Fibroblast of skin of scalp (primary cell): ENCODE measurements at regions not wholly inside any gene's neighbourhood (a gene's known extent, or its start where the extent isn't known, plus 50 kb on each side); places are given as distances from the start of the nearest gene placed in this dataset.
A peak's percentile ranks its signal among the peaks of the same experiment; 100 is the strongest.

Experiments used
- DNase-seq: peaks from one replicate; pipeline ENCODE4 v3.0.0-alpha.2; 2013

DNA sequence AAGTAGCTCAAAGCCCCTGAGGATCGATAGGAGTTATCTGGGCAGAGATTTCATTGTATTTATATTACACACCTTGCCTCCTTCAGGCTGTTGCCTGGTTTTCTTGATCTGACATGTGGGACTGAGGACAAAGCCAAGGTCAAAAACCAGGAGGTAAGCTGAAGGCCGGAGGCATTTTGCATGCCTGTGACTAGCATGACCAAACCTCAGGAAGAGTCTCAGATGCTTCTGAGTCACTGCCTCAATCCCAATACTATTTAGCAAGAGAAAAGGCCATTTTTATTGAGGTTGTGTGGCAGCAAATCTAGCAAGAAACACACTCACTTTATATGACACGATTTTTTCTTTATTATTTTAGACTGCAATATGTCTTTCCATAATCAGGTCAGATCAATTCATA, 968.1 kb downstream of the CDH11 start:
- peak; percentile 29 for DNase-seq

GRCh38 chr16:64151990-64152767, 969.7 kb downstream of the CDH11 start:
- peak; percentile 33 for DNase-seq

DNA sequence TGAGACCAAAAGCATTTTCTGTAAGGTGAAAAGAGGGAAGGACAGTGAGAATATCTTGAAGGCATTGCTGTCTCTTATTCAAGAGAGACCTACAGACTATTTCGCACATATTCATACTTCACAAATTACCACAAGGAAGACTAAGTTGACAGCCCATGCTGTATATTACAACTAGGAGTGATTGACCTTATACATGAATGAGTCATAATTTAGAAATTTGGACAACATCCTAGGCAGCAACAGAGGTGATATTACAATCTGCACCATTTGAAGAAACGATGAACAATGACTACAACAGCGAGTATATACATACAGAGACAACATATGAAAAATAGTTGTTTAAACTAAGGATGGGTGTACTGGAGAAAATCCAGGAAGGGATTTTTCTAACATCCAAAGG, 971.7 kb downstream of the CDH11 start:
- DNase-seq = no peak

GRCh38 chr16:64149756-64150155, 972.1 kb downstream of the CDH11 start:
- no peak for DNase-seq

- DNase-seq = no peak
Observed at GRCh38 chr16:64148356-64148755, 973.5 kb downstream of the CDH11 start.

DNA sequence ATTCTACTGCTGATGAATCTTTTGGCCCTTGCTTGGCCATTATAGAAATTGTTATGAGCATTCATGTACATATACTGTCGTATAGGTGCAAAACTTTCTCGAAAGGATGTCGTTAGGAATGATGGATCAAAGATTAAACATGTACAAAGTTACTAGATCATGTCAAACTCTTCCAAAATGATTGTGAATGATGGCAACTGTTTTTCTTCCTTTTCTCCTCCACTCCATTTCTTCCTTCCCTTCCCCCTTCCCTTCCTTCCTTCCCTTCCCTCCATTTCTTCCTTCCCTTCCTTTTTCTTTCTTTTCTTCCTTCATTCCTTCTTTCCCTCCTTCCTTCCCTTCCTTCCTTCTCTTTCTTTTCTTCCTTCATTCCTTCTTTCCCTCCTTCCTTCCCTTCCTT, 973.9 kb downstream of the CDH11 start:
- no peak for DNase-seq

DNA sequence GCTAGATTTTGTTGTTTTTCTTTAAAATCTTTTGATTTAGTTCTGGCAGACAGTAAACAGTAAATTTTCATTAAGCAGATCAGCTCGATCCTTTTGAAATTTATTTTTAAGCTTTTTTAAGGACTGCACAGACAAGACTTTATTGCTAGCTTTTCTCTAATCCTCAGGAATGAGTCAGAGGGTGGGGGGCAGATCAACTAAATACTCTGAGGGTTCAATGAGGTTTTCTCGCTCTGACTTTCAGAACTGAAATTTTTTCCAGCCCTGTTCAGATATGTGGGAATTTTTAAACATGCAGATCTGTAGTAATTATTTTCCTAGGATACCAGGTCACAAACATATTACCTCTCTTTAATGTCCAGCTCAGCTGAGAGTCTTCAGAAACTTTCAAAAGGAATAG, 977.2 kb downstream of the CDH11 start:
- peak; percentile 43 for DNase-seq

- DNase-seq = no peak
Observed at GRCh38 chr16:64138621-64139020, 983.2 kb downstream of the CDH11 start.

DNA sequence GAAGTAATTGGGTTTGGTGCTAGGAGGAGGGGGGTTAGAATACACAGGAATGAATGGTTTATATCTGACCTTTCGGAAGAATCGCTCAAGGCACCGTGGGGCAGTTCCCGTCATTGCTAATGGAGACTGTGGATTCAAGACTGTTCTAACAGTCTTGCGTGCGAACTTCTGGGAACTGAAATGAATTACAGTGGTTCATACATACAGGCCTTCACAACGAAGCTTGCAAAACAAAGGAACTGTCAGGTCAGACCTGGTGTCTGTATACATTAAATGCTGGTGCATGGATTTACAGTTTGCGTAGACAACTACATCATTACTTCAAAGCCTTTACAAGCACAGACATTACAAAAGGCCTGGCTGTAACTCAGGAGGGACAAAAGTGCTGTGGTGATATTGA, 983.9 kb downstream of the CDH11 start:
- DNase-seq = no peak

DNA sequence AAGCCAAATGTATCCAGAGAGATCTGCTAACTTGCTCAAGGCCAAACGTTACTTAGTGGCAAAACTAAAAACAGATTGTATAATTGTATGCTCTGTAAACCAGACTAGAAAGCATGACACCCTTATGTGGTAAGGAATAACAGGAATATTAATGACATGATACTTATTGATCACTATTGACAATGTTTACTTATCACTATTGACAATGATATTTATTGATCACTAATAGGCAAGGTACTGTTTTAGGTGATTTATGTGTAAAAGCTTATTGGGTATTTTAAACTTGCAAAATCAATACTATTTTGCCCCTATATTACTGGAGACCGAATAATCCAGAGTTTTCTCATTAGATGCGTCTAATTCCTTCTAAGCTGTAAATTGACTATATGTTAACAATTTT, 985.1 kb downstream of the CDH11 start:
- no peak for DNase-seq

GRCh38 chr16:64136314-64136713, 985.5 kb downstream of the CDH11 start:
- DNase-seq = no peak

DNA sequence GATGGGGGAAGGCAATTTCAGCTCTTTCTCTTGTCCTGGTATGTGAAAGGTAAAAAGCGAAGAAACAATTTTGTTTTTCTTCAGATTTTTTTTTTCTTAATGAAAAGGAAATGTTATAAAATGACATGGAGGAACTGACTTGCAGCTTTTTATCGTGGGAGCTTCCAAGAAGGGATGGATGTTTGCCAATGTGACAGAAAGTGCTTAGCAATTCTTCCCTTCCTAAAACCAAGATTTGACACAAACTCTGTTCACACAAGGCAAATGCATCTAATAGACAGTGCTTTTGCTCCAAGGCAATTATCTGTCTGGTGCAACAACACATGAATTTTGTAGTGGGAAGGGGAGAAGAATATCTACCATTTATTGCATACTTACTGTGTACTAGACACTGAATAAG, 988.5 kb downstream of the CDH11 start:
- no peak for DNase-seq

DNA sequence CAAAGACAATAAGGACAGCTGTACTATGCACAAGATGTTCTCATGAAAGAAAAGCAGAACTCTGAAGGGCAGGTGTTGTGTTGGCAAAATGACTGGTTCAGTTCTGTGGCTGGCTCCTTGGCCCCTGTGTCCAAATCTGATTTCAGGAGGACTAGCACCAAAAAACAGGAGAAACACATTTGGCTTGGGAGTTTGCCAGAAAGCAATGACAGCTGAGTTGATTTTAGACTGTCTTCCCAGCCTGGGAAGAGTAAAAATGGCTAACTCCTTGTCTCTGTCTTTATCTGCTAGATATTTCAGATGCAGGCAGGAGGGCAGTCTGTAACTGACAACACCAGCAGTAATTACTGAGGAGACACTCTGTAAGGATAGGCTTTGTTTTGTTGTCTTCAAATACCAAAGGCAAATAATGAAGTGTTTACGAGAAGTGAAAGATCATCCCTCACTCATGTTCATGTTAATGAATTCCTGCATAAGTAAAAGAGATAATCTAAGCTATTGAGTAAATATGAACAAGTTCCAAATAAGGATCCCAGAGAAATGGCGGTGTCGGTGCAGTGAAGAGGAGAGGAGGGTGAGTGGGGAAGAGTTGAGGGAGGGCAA, 989.0 kb downstream of the CDH11 start:
- no peak for DNase-seq

DNA sequence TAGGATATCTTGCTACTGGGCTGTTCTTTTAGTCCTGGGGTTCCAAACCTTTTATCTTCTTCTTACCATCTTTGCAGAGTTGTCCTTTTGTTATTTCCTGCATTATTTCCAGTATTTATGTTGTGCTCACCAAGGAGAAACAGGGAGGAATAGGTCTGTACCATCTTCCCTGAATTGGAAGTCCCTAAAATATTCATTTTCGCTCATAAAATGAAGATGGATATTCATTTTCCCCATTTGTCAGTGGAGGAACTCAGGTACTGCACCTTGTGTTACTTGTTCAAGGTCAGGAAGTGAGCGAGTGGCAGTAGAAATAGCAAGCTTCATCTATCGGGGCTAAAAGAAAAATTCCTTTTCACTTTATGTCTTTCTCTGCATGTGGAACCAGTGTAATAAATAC, 989.7 kb downstream of the CDH11 start:
- DNase-seq = no peak

GRCh38 chr16:64131423-64131822, 990.4 kb downstream of the CDH11 start:
- no peak for DNase-seq

- DNase-seq = no peak
Observed at GRCh38 chr16:64130140-64130539, 991.7 kb downstream of the CDH11 start.

DNA sequence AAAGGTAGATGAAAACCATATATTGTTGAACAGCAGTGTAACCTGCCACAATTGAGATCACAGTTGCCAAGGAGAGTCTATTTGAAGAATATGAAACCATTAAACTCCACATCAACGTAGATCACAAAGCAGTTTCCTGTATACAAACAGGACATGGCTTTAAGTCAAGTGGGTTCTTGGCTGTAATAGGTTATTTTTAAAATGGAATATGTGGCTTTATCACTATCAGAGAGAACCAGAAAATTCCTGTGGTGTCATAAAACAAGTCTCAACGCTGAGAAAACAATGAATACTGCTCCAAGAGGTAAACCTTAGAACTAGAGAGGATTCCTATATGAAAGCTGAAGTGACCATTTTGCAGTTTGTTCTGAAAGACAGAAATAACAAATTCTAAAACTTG, 999.7 kb downstream of the CDH11 start:
- DNase-seq = no peak

DNA sequence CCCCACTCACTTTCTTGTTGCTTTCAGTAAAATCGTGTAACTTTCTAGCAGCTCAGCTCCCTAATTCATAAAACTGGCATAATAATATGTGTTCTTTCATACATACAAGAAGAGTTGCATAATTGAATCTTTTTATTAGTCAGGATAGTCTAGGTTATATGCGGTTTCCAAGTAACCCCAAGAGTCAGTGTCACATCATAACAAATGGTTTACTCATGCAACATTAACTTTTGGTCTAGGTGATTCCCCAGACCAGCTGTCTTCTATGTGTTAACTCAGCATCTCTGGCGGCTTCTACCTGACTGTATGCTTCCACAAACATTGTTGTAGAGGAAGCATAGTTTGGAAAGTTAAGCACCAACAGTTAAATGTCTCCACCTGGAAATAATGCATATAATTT, 1000.4 kb downstream of the CDH11 start:
- peak; percentile 14 for DNase-seq

- no peak for DNase-seq
Observed at GRCh38 chr16:64116151-64116550, 1005.7 kb downstream of the CDH11 start.

- peak; percentile 44 for DNase-seq
Observed at GRCh38 chr16:64109241-64109640, 1012.6 kb downstream of the CDH11 start.

DNA sequence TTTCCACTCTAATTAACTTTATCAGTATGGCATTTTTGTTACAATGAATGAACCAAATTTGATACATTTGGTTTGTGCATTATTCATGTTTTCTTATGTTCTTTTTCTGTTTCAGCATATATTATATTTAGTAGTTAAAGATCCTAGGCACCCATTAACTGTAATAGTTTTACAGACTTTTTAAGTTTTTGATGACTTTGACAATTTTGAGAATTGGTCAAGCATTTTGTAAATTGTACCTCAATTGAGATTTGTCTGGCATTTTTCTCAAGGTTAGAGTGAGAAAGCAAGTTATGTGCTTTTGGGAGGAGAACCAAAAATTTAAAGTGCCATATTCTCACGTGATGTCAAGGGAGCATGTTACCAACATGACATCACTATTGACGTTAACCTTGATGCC, 1019.2 kb downstream of the CDH11 start:
- no peak for DNase-seq

DNA sequence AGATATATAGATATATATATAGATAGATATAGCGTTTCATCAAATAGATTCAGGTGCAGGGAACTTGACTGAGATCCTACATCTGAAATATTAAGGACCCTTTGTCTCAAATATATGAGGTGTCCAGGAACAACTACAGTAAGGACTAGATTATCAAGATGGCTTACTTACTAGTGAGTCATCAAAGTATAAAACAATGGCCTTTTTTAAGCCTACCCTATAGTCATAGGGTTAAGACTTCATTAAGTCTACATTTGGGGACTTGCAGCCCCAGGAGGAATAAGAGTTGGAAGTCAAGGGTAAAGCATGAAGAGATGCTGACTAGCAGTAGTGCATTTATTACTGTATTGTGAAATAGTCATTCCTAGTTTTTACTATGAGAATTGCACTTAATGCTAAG, 1023.4 kb downstream of the CDH11 start:
- DNase-seq = no peak

DNA sequence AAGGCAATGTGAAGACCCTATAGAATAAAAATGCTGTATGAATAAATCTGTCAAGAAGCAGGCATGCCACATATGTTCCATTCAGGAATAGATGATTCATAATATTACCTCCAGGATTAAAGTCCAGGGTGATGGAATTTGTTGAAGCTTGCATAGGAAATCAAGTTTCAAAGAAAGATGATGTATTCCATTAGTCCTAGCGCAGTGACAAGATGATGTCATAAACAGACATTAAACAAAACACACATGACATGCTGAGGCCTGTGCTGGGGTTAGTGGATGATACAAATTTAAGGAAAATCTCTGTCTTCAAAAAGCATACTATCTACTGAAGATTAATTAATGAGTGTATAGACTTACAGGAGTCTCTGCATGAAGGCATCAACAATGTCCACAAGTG, 1025.2 kb downstream of the CDH11 start:
- DNase-seq = no peak

GRCh38 chr16:64094992-64095634, 1026.8 kb downstream of the CDH11 start:
- peak; percentile 58 for DNase-seq
